ENCODE measurements at regions not wholly inside any gene's neighbourhood (a gene's known extent, or its start where the extent isn't known, plus 50 kb on each side); places are given as distances from the start of the nearest gene placed in this dataset.

DNA sequence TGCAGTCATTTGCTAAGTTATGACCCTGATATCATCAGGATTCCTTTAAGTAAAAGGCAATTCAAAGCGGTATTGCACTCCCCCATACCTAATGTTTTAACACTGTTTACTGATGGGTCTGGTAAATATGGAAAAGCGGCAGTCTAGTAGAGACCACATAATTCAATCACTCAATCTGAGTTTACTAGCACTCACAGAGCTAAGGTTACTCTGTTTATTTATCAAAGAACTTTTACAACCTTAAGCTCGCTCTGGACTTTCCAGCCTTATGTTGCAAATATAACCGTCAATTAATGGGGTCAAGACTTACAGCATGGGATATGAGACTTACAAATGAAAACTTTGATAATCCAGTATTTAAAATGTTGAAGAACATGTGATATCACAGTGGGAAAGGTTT lies 124.5 kb upstream of the ZCCHC13 start:
- TF ChIP-seq, protein P1, sequence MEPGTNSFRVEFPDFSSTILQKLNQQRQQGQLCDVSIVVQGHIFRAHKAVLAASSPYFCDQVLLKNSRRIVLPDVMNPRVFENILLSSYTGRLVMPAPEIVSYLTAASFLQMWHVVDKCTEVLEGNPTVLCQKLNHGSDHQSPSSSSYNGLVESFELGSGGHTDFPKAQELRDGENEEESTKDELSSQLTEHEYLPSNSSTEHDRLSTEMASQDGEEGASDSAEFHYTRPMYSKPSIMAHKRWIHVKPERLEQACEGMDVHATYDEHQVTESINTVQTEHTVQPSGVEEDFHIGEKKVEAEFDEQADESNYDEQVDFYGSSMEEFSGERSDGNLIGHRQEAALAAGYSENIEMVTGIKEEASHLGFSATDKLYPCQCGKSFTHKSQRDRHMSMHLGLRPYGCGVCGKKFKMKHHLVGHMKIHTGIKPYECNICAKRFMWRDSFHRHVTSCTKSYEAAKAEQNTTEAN (CRISPR knock-in tag; IDR thresholded peaks at IDR 0.05), result no peak
- TF ChIP-seq, protein P2, sequence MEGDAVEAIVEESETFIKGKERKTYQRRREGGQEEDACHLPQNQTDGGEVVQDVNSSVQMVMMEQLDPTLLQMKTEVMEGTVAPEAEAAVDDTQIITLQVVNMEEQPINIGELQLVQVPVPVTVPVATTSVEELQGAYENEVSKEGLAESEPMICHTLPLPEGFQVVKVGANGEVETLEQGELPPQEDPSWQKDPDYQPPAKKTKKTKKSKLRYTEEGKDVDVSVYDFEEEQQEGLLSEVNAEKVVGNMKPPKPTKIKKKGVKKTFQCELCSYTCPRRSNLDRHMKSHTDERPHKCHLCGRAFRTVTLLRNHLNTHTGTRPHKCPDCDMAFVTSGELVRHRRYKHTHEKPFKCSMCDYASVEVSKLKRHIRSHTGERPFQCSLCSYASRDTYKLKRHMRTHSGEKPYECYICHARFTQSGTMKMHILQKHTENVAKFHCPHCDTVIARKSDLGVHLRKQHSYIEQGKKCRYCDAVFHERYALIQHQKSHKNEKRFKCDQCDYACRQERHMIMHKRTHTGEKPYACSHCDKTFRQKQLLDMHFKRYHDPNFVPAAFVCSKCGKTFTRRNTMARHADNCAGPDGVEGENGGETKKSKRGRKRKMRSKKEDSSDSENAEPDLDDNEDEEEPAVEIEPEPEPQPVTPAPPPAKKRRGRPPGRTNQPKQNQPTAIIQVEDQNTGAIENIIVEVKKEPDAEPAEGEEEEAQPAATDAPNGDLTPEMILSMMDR (IDR thresholded peaks at IDR 0.05), result no peak
- TF ChIP-seq, protein P3, sequence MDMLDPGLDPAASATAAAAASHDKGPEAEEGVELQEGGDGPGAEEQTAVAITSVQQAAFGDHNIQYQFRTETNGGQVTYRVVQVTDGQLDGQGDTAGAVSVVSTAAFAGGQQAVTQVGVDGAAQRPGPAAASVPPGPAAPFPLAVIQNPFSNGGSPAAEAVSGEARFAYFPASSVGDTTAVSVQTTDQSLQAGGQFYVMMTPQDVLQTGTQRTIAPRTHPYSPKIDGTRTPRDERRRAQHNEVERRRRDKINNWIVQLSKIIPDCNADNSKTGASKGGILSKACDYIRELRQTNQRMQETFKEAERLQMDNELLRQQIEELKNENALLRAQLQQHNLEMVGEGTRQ (CRISPR knock-in tag; IDR thresholded peaks at IDR 0.05), result no peak
- TF ChIP-seq GABPB1 (CRISPR knock-in tag; IDR thresholded peaks at IDR 0.05) (no peak), ZNF423 (CRISPR knock-in tag; IDR thresholded peaks at IDR 0.05) (no peak), NFYB (CRISPR knock-in tag; conservative IDR thresholded peaks at IDR 0.05; ENCODE audit: low read depth) (no peak), JAZF1 (CRISPR knock-in tag; IDR thresholded peaks at IDR 0.05) (no peak), SMAD4 (CRISPR knock-in tag; IDR thresholded peaks at IDR 0.05) (no peak), CREM (CRISPR knock-in tag; IDR thresholded peaks at IDR 0.05) (no peak)
- TF ChIP-seq, protein P4, sequence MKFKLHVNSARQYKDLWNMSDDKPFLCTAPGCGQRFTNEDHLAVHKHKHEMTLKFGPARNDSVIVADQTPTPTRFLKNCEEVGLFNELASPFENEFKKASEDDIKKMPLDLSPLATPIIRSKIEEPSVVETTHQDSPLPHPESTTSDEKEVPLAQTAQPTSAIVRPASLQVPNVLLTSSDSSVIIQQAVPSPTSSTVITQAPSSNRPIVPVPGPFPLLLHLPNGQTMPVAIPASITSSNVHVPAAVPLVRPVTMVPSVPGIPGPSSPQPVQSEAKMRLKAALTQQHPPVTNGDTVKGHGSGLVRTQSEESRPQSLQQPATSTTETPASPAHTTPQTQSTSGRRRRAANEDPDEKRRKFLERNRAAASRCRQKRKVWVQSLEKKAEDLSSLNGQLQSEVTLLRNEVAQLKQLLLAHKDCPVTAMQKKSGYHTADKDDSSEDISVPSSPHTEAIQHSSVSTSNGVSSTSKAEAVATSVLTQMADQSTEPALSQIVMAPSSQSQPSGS (CRISPR knock-in tag; IDR thresholded peaks at IDR 0.05; ENCODE audit: borderline replicate concordance, low read depth), result no peak
- TF ChIP-seq, protein P5, sequence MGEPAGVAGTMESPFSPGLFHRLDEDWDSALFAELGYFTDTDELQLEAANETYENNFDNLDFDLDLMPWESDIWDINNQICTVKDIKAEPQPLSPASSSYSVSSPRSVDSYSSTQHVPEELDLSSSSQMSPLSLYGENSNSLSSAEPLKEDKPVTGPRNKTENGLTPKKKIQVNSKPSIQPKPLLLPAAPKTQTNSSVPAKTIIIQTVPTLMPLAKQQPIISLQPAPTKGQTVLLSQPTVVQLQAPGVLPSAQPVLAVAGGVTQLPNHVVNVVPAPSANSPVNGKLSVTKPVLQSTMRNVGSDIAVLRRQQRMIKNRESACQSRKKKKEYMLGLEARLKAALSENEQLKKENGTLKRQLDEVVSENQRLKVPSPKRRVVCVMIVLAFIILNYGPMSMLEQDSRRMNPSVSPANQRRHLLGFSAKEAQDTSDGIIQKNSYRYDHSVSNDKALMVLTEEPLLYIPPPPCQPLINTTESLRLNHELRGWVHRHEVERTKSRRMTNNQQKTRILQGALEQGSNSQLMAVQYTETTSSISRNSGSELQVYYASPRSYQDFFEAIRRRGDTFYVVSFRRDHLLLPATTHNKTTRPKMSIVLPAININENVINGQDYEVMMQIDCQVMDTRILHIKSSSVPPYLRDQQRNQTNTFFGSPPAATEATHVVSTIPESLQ (CRISPR knock-in tag; IDR thresholded peaks at IDR 0.05), result no peak
- TF ChIP-seq, protein P6, sequence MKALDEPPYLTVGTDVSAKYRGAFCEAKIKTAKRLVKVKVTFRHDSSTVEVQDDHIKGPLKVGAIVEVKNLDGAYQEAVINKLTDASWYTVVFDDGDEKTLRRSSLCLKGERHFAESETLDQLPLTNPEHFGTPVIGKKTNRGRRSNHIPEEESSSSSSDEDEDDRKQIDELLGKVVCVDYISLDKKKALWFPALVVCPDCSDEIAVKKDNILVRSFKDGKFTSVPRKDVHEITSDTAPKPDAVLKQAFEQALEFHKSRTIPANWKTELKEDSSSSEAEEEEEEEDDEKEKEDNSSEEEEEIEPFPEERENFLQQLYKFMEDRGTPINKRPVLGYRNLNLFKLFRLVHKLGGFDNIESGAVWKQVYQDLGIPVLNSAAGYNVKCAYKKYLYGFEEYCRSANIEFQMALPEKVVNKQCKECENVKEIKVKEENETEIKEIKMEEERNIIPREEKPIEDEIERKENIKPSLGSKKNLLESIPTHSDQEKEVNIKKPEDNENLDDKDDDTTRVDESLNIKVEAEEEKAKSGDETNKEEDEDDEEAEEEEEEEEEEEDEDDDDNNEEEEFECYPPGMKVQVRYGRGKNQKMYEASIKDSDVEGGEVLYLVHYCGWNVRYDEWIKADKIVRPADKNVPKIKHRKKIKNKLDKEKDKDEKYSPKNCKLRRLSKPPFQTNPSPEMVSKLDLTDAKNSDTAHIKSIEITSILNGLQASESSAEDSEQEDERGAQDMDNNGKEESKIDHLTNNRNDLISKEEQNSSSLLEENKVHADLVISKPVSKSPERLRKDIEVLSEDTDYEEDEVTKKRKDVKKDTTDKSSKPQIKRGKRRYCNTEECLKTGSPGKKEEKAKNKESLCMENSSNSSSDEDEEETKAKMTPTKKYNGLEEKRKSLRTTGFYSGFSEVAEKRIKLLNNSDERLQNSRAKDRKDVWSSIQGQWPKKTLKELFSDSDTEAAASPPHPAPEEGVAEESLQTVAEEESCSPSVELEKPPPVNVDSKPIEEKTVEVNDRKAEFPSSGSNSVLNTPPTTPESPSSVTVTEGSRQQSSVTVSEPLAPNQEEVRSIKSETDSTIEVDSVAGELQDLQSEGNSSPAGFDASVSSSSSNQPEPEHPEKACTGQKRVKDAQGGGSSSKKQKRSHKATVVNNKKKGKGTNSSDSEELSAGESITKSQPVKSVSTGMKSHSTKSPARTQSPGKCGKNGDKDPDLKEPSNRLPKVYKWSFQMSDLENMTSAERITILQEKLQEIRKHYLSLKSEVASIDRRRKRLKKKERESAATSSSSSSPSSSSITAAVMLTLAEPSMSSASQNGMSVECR (CRISPR knock-in tag; IDR thresholded peaks at IDR 0.05; ENCODE audit: borderline replicate concordance), result no peak
- TF ChIP-seq, protein P7, sequence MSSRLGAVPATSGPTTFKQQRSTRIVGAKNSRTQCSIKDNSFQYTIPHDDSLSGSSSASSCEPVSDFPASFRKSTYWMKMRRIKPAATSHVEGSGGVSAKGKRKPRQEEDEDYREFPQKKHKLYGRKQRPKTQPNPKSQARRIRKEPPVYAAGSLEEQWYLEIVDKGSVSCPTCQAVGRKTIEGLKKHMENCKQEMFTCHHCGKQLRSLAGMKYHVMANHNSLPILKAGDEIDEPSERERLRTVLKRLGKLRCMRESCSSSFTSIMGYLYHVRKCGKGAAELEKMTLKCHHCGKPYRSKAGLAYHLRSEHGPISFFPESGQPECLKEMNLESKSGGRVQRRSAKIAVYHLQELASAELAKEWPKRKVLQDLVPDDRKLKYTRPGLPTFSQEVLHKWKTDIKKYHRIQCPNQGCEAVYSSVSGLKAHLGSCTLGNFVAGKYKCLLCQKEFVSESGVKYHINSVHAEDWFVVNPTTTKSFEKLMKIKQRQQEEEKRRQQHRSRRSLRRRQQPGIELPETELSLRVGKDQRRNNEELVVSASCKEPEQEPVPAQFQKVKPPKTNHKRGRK (CRISPR knock-in tag; IDR thresholded peaks at IDR 0.05; ENCODE audit: borderline replicate concordance), result no peak
